ENCODE measurements at regions not wholly inside any gene's neighbourhood (a gene's known extent, or its start where the extent isn't known, plus 50 kb on each side); places are given as distances from the start of the nearest gene placed in this dataset.
A peak's percentile ranks its signal among the peaks of the same experiment; 100 is the strongest.
"Not testable (repeated sequence)": the region's sequence is repeated elsewhere in the genome, so short reads cannot be mapped to it uniquely, and the experiment has no call there.

GRCh38 chr5:4018007-4018406, 422.4 kb downstream of the IRX1 start:
- no peak for DNase-seq (ENCODE audit: low spot score)

- no peak for DNase-seq (ENCODE audit: low spot score)
These were observed 423.6 kb downstream of the IRX1 start for GRCh38 chr5:4019009-4019769.

- DNase-seq (ENCODE audit: low spot score), result no peak
These were observed 424.2 kb downstream of the IRX1 start for GRCh38 chr5:4019841-4020240.

- DNase-seq (ENCODE audit: low spot score), result no peak
These were observed 424.8 kb downstream of the IRX1 start for GRCh38 chr5:4020400-4020799.

GRCh38 chr5:4022056-4022670, 426.5 kb downstream of the IRX1 start:
- peak; percentile 72 for DNase-seq (ENCODE audit: low spot score)

GRCh38 chr5:4023091-4023752, 427.6 kb downstream of the IRX1 start:
- DNase-seq (ENCODE audit: low spot score), result peak; percentile 53

- peak; percentile 30 for DNase-seq (ENCODE audit: low spot score)
These were observed 428.2 kb downstream of the IRX1 start for GRCh38 chr5:4023753-4024335.

- no peak for DNase-seq (ENCODE audit: low spot score)
These were observed 431.6 kb downstream of the IRX1 start for GRCh38 chr5:4027088-4027734.

GRCh38 chr5:4028384-4028783, 432.8 kb downstream of the IRX1 start:
- no peak for DNase-seq (ENCODE audit: low spot score)

- DNase-seq (ENCODE audit: low spot score), result not testable (repeated sequence)
These were observed 437.9 kb downstream of the IRX1 start for GRCh38 chr5:4033546-4033945.

GRCh38 chr5:4036861-4037260, 441.2 kb downstream of the IRX1 start:
- no peak for DNase-seq (ENCODE audit: low spot score)

GRCh38 chr5:4038994-4039393, 443.4 kb downstream of the IRX1 start:
- no peak for DNase-seq (ENCODE audit: low spot score)

- peak; percentile 21 for DNase-seq (ENCODE audit: low spot score)
These were observed 446.7 kb downstream of the IRX1 start for GRCh38 chr5:4042311-4042710.

GRCh38 chr5:4043135-4043534, 447.5 kb downstream of the IRX1 start:
- DNase-seq (ENCODE audit: low spot score), result no peak

GRCh38 chr5:4044881-4045280, 449.2 kb downstream of the IRX1 start:
- DNase-seq (ENCODE audit: low spot score), result no peak

GRCh38 chr5:4048398-4048797, 452.8 kb downstream of the IRX1 start:
- DNase-seq (ENCODE audit: low spot score), result no peak

GRCh38 chr5:4050203-4050602, 454.6 kb downstream of the IRX1 start:
- no peak for DNase-seq (ENCODE audit: low spot score)

- peak; percentile 19 for DNase-seq (ENCODE audit: low spot score)
These were observed 457.5 kb downstream of the IRX1 start for GRCh38 chr5:4053136-4053535.

GRCh38 chr5:4054092-4054491, 458.5 kb downstream of the IRX1 start:
- DNase-seq (ENCODE audit: low spot score), result no peak

- DNase-seq (ENCODE audit: low spot score), result no peak
These were observed 463.3 kb downstream of the IRX1 start for GRCh38 chr5:4058899-4059298.

GRCh38 chr5:4065472-4066320, 470.1 kb downstream of the IRX1 start:
- DNase-seq (ENCODE audit: low spot score), result peak; percentile 22
